ENCODE measurements at regions not wholly inside any gene's neighbourhood (a gene's known extent, or its start where the extent isn't known, plus 50 kb on each side); places are given as distances from the start of the nearest gene placed in this dataset.

GRCh38 chr2:104408266-104408665, 445.6 kb upstream of the POU3F3 start:
- DNase-seq (ENCODE audit: low spot score): no peak

- DNase-seq (ENCODE audit: low spot score): no peak
These were observed 443.8 kb upstream of the POU3F3 start for GRCh38 chr2:104410136-104410535.

- peak; percentile 64 for DNase-seq (ENCODE audit: low spot score)
These were observed 441.5 kb upstream of the POU3F3 start for GRCh38 chr2:104412384-104412783.

GRCh38 chr2:104413890-104414289, 440.0 kb upstream of the POU3F3 start:
- DNase-seq (ENCODE audit: low spot score): no peak

- no peak for DNase-seq (ENCODE audit: low spot score)
These were observed 438.6 kb upstream of the POU3F3 start for GRCh38 chr2:104415284-104415683.

GRCh38 chr2:104416339-104417000, 437.4 kb upstream of the POU3F3 start:
- no peak for DNase-seq (ENCODE audit: low spot score)

GRCh38 chr2:104420420-104420819, 433.5 kb upstream of the POU3F3 start:
- DNase-seq (ENCODE audit: low spot score): no peak

GRCh38 chr2:104420953-104421352, 433.0 kb upstream of the POU3F3 start:
- no peak for DNase-seq (ENCODE audit: low spot score)

GRCh38 chr2:104425850-104426595, 427.9 kb upstream of the POU3F3 start:
- DNase-seq (ENCODE audit: low spot score): no peak

GRCh38 chr2:104428155-104428554, 425.8 kb upstream of the POU3F3 start:
- no peak for DNase-seq (ENCODE audit: low spot score)

GRCh38 chr2:104429639-104430358, 424.1 kb upstream of the POU3F3 start:
- no peak for DNase-seq (ENCODE audit: low spot score)

GRCh38 chr2:104430359-104430740, 423.6 kb upstream of the POU3F3 start:
- DNase-seq (ENCODE audit: low spot score): peak; percentile 93

- peak; percentile 58 for DNase-seq (ENCODE audit: low spot score)
These were observed 423.1 kb upstream of the POU3F3 start for GRCh38 chr2:104430852-104431251.

- peak; percentile 56 for DNase-seq (ENCODE audit: low spot score)
These were observed 422.2 kb upstream of the POU3F3 start for GRCh38 chr2:104431701-104432121.

GRCh38 chr2:104432401-104432800, 421.5 kb upstream of the POU3F3 start:
- peak; percentile 57 for DNase-seq (ENCODE audit: low spot score)

GRCh38 chr2:104432991-104433390, 420.9 kb upstream of the POU3F3 start:
- no peak for DNase-seq (ENCODE audit: low spot score)

- DNase-seq (ENCODE audit: low spot score): no peak
These were observed 420.3 kb upstream of the POU3F3 start for GRCh38 chr2:104433657-104434056.

GRCh38 chr2:104434318-104434792, 419.6 kb upstream of the POU3F3 start:
- peak; percentile 60 for DNase-seq (ENCODE audit: low spot score)

- no peak for DNase-seq (ENCODE audit: low spot score)
These were observed 418.9 kb upstream of the POU3F3 start for GRCh38 chr2:104434966-104435365.

GRCh38 chr2:104438481-104438880, 415.4 kb upstream of the POU3F3 start:
- no peak for DNase-seq (ENCODE audit: low spot score)

- no peak for DNase-seq (ENCODE audit: low spot score)
These were observed 410.8 kb upstream of the POU3F3 start for GRCh38 chr2:104443145-104443544.

GRCh38 chr2:104444392-104444791, 409.5 kb upstream of the POU3F3 start:
- no peak for DNase-seq (ENCODE audit: low spot score)

GRCh38 chr2:104444889-104445288, 409.0 kb upstream of the POU3F3 start:
- no peak for DNase-seq (ENCODE audit: low spot score)

All from putamen (tissue), 1 donor.